ENCODE measurements at regions not wholly inside any gene's neighbourhood (a gene's known extent, or its start where the extent isn't known, plus 50 kb on each side); places are given as distances from the start of the nearest gene placed in this dataset.
"Not testable (repeated sequence)": the region's sequence is repeated elsewhere in the genome, so short reads cannot be mapped to it uniquely, and the experiment has no call there.

DNA sequence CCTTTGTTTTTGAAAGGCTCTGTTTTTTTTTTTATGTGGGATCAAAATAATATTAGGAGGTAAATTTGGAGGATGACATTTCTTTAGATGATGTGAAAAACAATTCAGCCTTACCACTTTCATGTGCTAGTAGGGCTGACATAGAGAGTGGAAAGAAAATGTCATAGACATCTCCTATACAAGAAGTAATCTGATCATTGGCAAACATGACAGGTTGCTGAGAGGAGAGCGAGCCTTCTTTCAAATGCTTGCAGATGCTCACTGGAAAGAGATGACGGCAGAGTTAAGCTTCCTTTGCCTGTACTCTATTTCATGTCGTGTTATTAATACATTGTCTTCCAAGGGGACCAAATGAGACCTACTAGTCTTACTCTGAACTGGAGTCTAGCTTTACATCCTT, 160.1 kb upstream of the DAP start:
- DNase-seq (ENCODE audit: low read depth in 4 of 4, low spot score in 2 of 4) = no peak

DNA sequence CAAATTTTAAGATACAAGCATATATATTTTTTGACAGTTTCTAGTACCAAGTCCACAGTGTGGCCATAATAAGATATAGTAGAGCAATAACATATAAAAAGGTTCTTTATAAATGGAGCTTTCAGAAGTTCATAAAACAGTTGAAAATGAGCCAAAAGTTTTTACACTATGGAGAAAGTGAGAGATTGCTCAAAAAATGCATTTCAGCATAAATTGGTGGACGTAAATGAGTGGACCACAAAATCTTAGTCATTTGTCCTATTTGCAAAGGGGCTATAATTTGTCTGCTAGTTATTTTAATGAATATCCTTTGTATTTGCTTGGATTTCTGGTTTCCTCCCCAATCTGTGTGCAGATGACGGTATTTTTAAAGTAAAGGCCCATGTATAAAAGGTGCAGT, 159.4 kb upstream of the DAP start:
- no peak for DNase-seq (ENCODE audit: low read depth in 4 of 4, low spot score in 2 of 4)

DNA sequence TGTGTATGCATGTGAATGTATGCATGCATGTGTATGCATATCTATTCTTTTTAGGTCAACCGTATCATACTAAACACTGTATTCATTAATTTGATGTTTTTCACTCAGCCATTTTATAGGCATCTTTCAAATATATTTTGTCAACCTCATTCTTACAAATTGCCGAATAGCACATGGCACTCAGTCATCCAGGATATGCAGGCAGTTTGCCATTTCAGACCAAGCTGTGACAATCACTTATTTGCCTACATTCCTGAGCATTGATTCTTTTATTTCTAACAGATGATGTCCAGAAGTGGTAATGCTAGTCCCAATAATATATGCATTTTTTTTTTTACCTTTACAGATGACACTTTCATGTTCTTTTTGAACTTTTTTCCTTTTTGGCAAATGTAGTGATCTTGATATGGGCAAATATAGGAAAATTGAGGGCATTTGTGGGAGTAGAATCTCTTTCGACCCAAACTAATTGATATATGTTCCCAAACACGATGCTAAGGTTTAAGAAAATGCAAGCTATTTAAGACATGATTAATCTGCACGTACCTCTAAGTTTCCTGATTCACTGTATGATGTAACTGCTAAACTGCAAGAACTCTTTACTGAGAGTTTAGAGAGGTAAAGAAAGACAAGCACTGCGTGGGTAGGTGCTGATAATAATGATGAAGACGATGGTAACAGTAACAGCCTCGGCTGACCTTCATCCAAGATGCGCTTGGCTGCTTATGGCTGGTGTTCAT, 153.9 kb upstream of the DAP start:
- no peak for DNase-seq (ENCODE audit: low read depth in 4 of 4, low spot score in 2 of 4)

DNA sequence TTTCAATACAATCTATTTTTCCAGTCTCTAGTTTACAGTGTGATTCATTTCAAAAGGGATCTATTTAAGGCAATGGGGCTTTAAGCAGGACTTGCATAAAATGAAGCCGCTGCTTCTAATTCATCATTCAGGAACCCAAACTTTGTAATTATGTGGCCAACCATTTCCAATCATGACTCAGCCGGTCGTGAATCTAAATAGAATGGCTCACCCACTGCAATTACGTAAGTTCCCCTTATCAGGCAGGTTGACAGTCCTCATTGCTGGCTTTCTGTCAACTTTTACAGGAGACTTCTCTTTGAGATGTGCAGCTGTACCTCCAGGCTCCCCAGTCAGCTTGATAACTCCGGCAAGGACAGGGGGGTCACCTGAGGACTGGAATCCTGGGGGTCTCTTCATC, 152.8 kb upstream of the DAP start:
- DNase-seq (ENCODE audit: low read depth in 4 of 4, low spot score in 2 of 4) = no peak

DNA sequence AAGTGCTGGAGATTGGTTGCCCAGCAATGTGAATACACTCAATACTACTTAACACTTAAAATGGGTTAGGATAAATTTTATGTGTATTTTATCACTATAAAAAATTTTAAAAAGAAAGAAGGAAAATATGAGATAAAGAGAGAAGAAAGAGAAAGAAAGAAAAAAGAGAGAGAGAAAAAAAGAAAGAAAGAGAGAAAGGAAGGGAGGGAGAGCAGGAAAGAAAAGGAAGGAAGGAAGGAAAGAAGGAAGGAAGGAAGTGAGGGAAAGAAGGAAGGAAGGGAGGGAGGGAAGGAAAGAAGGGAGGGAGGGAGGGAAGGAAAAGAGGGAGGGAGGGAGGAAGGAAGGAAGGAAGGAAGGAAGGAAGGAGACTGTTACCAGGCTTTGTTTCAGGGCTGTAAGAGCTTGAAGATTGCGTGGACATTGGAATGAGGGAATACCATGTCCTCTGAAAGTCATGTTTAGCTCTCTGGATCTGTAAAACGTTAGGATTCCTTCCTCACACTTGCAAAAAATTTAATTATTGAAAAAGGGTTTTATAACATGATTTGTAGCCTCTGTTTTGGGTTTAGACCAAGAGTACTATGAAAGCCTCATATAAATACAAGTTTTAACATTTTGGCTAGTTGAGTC, 152.3 kb upstream of the DAP start:
- DNase-seq (ENCODE audit: low read depth in 4 of 4, low spot score in 2 of 4) = no peak

DNA sequence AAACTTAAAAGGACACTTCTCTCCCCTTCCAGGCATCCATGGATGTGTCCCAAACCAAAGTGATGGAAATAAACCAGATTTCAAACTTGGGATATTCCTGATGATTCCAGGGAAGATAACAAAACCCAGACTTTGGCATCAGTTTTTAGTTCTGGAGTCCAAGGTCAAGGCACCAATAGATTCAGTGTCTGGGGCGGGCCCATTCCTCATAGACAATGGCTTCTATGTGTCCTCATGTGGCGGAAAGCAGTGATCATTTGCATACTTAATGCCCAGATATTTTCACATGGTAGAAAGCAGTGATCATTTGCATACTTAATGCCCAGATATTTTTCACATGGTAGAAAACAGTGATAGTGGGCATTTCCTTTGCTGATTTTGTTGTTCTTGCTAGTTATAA, 151.4 kb upstream of the DAP start:
- no peak for DNase-seq (ENCODE audit: low read depth in 4 of 4, low spot score in 2 of 4)

DNA sequence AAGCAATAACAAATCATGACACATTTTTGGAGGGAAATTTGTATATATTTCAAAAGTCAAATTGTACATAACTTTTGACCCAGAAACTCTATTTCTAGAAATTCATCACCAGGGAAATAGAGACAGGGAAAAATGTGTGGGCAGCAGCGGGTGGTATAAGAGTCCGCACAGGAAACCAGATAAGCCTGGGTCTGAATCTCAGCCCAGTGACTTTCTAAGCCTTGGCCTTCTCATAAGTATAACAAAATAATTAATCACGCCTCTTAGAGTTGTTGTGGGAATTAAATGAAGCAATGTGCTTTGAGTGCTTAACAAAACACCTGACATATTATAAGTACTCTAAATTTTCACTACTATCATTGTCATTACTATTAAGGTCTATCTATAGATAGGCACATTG, 149.2 kb upstream of the DAP start:
- no peak for DNase-seq (ENCODE audit: low read depth in 4 of 4, low spot score in 2 of 4)

DNA sequence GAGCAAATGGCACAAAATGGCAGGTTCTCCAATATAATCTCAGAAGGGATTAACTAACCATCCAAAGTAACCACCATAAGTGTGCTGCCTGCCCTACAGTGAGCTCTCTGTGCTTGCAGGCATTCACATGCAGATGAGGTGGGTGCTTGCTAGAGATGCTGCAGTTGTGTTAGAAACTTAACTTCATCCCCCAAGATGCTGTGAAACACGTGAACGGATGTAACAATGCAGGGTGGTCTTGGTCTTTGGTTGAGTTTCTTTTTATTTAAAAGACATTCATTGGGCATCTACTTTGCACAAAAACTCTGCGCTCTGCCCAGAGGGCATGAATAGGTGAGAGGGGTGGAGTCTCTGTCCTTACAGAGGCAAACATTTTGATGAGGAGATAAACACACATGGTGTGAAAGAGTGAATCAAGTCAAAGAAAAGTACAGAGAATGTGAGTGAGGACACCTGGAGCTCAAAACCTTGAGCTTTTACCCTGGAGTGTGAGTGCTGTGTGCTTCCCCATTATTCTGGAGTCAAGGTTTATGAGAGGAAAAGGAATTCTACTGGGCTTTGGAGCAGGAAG, 143.9 kb upstream of the DAP start:
- no peak for DNase-seq (ENCODE audit: low read depth in 4 of 4, low spot score in 2 of 4)

DNA sequence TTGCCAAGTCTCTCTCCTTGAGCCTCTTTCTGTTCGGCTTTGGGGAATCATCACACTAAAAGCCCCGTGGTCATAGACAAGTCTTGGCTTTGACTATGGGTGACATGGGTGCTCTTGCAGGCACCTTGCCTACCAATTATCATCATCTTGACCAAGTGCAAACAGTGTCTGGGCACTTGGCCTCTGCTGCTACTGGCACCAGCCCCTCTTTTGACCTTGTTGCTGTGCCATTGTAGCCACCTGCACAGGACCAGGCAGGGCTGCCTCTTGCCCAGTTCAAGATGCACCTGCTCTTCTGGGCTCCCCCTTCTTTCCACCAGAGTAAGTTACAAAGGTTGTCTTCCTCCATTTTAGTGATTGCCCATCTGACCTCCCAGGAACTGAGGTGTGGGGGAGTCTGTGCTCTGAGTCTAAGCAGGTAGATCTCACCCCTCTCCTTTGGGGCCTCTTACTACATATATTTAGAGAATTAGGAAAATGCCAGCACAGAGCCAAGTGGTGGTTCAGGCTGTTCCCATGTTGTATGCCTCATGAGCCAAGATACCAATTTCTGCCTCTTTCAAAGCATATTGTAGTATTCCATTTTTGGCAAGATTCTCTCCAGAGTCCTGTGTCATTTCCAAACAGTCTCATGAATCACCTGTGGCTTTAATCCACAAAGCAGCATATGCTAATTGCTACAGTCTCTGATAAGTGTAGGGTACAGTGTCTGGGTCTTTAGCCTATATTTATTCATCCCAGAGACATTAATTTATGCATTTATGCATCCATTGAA, 142.9 kb upstream of the DAP start:
- no peak for DNase-seq (ENCODE audit: low read depth in 4 of 4, low spot score in 2 of 4)

DNA sequence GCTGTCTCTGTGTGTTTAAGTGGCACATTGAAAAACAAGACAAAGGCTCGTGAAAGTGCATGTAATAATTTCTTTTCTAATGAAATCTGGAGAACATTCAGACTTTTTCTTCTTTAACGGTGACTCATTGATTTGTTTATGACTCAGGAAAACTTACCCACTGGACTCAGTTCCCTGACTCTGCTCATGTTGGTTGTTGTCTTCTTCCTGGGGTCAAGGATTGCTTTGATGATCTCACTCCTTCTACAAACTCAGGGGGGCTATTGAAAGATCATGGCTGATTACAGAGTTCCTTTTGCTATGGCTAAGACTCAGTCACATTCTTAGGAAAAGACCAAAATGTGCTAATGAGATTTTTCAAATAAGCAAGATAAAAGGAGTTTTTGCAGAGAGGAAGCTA, 141.1 kb upstream of the DAP start:
- no peak for DNase-seq (ENCODE audit: low read depth in 4 of 4, low spot score in 2 of 4)

DNA sequence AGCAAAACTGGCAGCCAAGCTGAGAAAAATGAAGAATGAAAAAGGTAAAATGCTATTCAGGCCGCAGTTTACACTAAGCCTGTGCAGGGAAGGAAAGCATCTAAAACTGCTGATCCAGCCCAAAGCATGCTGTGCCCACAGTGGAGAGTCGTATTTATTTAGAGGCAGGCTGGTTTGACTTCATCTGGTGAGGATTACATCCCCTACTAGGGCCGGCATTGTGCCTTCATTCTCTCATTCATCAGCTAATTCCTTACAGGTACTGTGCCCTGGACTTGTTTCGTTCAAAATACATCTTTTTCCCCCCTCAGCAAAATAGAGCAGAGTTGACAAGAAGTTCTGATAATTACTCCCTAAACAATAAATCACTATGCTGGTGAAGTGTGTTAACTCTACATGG, 137.5 kb upstream of the DAP start:
- DNase-seq (ENCODE audit: low read depth in 4 of 4, low spot score in 2 of 4) = no peak

DNA sequence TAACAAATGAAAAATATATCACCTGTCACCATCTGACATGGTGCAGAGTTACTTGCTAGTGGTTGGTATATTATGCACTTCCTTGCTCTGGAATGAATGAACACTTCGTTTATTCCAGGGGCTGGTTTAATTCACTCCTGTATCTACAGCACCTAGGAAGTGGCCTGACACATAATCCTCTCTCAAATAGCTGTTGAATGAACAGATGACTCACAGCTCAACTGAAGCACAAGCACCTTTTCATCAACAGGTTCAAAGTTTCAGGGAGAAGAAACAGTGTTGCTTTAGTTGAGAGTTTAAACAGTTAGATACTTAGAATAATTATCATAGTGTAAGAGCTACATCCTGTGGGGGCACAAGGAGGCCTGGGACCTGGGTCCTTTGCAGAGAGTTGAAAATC, 135.0 kb upstream of the DAP start:
- no peak for DNase-seq (ENCODE audit: low read depth in 4 of 4, low spot score in 2 of 4)

DNA sequence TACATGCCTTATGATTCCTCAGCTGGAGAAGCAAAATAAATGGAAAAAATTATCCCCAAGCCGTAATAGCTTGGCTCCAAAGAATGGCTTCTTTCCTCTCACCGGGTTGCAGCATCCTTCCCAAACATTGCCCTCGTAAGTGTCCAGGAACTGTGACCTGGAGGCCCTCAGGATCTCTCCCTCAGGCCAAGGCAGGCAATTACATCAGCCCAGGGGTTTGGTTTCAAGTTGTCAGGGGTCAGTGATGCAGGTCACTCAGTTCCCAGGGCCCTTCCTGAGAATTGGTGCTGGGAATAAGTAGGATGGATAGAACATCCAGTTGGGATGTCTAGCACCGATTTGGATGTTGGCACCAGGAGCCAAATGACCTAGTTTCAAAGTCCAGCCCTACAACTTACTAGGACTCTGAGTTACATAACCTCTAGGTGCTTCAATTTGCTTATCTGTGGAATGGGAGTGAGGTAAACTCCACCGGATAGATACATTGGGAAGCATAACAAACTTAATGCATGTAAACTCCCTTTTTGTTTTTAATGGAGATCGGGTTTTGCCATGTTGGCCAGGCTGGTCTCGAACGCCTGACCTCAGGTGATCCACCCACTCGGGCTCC, 133.5 kb upstream of the DAP start:
- peak in 1 of 4 donors; percentile 9 for DNase-seq (ENCODE audit: low read depth in 4 of 4, low spot score in 2 of 4)

DNA sequence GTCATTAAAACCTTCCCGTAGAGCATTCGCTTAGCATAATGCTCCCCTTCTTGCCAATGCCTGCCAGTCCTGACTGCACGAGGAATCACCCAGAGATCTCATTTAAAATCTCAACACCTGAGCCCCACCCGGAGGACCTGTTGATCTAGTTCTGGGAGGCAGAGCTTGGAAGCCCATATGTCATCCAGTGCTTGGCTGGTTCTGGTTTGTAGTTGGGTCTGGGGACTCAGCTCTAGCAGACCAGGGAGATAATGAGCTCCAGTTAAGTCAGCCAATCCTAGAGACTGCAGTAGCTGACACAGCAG, 131.8 kb upstream of the DAP start:
- DNase-seq (ENCODE audit: low read depth in 4 of 4, low spot score in 2 of 4) = no peak

DNA sequence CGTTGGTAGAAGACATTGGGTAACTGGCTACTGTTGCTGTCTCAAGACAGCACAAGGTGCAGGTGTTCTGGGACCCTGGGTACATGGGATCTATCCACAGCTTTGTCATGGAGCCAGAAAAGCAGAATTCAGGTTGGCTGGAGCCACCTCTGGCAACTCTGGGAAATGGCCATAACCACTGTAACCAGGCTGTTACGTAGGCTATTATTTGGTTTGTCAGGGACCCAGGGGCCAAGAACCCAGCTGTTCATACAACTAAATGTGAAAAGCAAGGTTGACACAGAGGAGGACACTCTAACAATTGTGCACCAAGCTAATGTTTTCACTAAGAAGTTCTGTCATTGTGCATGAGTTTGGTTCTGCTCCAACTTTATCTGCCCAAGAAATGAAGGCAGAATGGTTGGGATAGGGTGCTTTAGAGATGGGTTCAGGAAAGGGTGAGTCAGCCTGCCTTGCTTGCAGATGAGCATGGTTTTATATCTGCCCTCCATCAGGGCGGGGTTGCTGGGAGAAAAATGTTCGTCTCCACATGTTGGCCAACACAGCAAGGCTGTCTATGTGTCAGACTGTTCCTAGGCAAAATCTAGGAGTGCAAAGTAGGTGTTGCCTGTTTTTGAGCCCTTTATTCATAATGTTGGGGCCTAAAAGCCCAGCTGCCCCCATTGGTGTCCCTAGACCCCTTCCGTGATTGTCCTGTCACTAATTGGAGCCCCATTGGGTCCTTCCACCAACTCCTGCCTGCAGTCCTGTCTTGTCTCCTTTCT, 131.3 kb upstream of the DAP start:
- DNase-seq (ENCODE audit: low read depth in 4 of 4, low spot score in 2 of 4) = no peak

DNA sequence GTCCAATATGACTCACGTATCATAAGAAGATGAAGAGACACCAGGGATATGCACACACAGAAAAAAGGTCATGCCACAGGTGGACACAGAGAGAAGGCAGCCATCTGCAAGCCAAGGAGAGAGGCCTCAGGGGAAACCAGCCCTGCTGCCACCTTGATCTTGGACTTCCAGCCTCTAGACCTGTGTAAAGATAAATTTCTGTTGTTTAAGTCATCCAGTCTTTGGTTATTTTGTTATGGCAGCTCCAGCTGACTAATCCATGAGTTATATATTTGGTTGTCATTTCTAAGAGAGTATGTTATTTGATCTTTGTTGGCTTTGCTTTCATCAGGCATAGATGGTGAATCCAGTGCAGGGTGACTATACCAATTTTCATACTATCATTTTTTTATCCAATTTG, 130.2 kb upstream of the DAP start:
- no peak for DNase-seq (ENCODE audit: low read depth in 4 of 4, low spot score in 2 of 4)

DNA sequence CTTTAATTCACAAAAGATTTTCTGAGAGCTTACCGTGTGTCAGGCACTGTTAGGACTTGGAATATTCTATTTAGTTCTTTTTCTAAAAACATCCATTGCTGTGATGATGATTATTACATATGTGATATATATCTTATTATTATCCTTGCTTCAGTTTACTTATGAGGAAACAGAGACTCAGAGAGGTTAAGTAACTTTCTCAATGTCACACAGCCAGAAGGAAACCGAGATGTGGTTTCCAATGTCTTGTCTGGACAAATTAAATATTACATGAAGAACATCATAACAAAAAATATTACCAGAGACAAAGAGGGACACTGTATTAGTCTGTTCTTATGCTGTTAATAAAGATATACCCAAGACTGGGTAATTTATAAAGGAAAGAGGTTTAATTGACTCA, 125.5 kb upstream of the DAP start:
- DNase-seq (ENCODE audit: low read depth in 4 of 4, low spot score in 2 of 4) = no peak

DNA sequence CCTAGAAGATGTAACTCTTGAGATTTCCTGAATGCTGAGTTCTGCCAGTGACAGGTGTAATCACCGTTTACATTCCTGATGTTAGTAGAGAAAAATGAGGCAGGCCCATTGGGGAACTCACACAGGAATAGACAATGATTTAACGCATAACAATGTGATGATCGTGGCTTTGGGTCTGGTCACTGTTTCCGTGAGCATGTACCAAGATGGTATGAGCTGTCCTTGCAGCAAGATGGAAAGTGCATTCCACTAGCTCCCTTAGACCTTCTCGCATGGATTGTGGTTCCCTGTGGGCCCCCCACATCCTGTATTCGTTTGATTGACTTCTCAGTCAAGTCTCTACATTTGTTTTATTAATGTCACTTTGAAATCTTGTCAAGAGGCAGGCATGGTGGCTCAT, 124.0 kb upstream of the DAP start:
- DNase-seq (ENCODE audit: low read depth in 4 of 4, low spot score in 2 of 4) = no peak

DNA sequence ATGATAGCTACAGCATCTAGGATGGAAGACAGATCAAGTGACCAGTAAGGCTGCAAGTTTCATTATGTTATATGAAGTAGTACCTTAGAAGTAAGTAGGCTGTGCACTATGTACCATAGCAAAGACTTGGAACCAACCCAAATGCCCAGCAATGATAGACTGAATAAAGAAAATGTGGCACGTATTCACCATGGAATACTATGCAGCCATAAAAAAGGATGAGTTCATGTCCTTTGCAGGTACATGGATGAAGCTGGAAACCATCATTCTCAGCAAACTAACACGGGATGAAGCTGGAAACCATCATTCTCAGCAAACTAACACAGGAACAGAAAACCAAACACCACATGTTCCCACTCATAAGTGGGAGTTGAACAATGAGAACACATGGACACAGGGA, 122.9 kb upstream of the DAP start:
- not testable (repeated sequence) for DNase-seq (ENCODE audit: low read depth in 4 of 4, low spot score in 2 of 4)

DNA sequence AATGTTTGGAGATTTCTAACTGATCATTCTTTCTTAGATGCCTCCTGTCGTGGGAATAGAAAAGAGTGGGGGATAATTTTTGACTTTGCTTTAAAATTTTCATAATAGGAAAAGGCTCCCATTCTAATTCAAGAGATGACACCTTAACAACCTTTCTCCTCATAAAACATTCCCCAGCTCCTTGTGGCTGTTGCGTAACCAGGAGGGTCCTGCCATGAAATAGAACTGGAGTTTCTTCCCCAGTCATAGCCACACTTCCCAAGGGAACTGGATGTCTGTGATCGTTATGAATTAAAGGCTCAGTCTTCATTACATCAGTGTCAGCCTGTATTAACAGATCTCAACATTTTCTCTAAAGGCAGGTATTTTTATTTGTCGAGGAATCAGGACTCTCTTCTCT, 119.9 kb upstream of the DAP start:
- DNase-seq (ENCODE audit: low read depth in 4 of 4, low spot score in 2 of 4) = no peak

DNA sequence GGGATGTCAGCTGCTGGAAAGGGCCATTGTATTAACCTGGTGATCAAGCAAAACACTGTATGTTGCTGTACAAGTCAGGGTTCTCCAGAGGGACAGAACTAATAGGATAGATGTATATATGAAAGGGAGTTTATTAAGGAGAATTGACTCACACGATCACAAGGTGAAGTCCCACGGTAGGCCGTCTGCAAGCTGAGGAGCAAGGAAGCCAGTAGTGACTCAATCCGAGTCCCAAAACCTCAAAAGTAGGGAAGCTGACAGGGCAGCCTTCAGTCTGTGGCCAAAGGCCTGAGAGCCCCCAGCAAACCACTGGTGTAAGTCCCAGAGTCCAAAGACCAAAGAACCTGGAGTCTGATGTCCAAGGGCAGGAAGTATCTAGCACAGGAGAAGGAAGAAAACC, 116.0 kb upstream of the DAP start:
- DNase-seq (ENCODE audit: low read depth in 4 of 4, low spot score in 2 of 4) = not testable (repeated sequence)
